Liver (tissue), 8 donors: ENCODE measurements at regions not wholly inside any gene's neighbourhood (a gene's known extent, or its start where the extent isn't known, plus 50 kb on each side); places are given as distances from the start of the nearest gene placed in this dataset.

ENCODE experiments used
- DNase-seq: peaks from one replicate; pipeline ENCODE4 v3.0.0-alpha.2; 2017; ENCODE audit warnings: low spot score
- H3K27ac ChIP-seq, 2 donors: one replicate each; pipeline ENCODE4 v1.7.0; 2013; ENCODE audit warnings: inconsistent platforms in 2 of 2, low read length in 2 of 2, control low read depth in 1 of 2, low read depth in 1 of 2, mild to moderate bottlenecking in 1 of 2
- H3K27me3 ChIP-seq, 4 donors: one replicate each; pipeline versions ENCODE4 v1.6.1 to v1.7.0; 2013; ENCODE audit warnings: low read length in 3 of 4, inconsistent platforms in 1 of 4, mild to moderate bottlenecking in 1 of 4, moderate library complexity in 1 of 4; ENCODE audit not compliant: control insufficient read depth in 4 of 4, insufficient read depth in 4 of 4
- H3K36me3 ChIP-seq, 4 donors: one replicate each; pipeline versions ENCODE4 v1.6.1 to v1.7.0; 2013; ENCODE audit warnings: low read length in 3 of 4, mild to moderate bottlenecking in 3 of 4, low read depth in 1 of 4, moderate library complexity in 1 of 4; ENCODE audit not compliant: control insufficient read depth in 4 of 4, insufficient read depth in 3 of 4
- H3K4me1 ChIP-seq, 4 donors: one replicate each; pipeline versions ENCODE4 v1.6.1 to v1.7.0; 2013; ENCODE audit warnings: low read length in 3 of 4, mild to moderate bottlenecking in 3 of 4, moderate library complexity in 1 of 4; ENCODE audit not compliant: control insufficient read depth in 4 of 4, insufficient read depth in 4 of 4
- H3K4me3 ChIP-seq, 3 donors: one replicate each; pipeline versions ENCODE4 v1.6.1 to v1.7.0; 2013; ENCODE audit warnings: low read length in 3 of 3, control low read depth in 1 of 3, low read depth in 1 of 3, mild to moderate bottlenecking in 1 of 3
- H3K9ac ChIP-seq, 2 donors: one replicate each; pipeline ENCODE4 v1.7.0; 2013; ENCODE audit warnings: low read length in 2 of 2, mild to moderate bottlenecking in 2 of 2, moderate library complexity in 2 of 2, control low read depth in 1 of 2, low read depth in 1 of 2
- H3K9me3 ChIP-seq, 4 donors: one replicate each; pipeline versions ENCODE4 v1.6.1 to v1.7.0; 2013; ENCODE audit warnings: low read length in 3 of 4; ENCODE audit not compliant: control insufficient read depth in 4 of 4
- EGR1 ChIP-seq, 2 donors: IDR thresholded peaks; 2 replicates each; pipeline ENCODE4 v1.6.1; 2016 to 2018; ENCODE audit warnings: antibody characterized with exemption in 2 of 2, low read depth in 2 of 2
- FOXA1 ChIP-seq: IDR thresholded peaks from 2 replicates; pipeline ENCODE4 v1.6.1; 2016; ENCODE audit warnings: antibody characterized with exemption
- FOXA2 ChIP-seq: IDR thresholded peaks from 2 replicates; pipeline ENCODE4 v1.6.1; 2016; ENCODE audit warnings: antibody characterized with exemption
- GABPA ChIP-seq, 2 donors: IDR thresholded peaks in 1 of 2; conservative IDR thresholded peaks in 1 of 2; 2 replicates each; pipeline ENCODE4 v1.6.1; 2016; ENCODE audit warnings: antibody characterized with exemption in 2 of 2, mild to moderate bottlenecking in 1 of 2, moderate library complexity in 1 of 2
- HNF4A ChIP-seq, 2 donors: conservative IDR thresholded peaks; 2 replicates each; pipeline ENCODE4 v1.6.1; 2016; ENCODE audit warnings: antibody characterized with exemption in 2 of 2, mild to moderate bottlenecking in 2 of 2
- HNF4G ChIP-seq: IDR thresholded peaks from 2 replicates; pipeline ENCODE4 v1.6.1; 2016; ENCODE audit warnings: antibody characterized with exemption
- JUND ChIP-seq, 2 donors: IDR thresholded peaks; 2 replicates each; pipeline ENCODE4 v1.6.1; 2016; ENCODE audit warnings: antibody characterized with exemption in 2 of 2
- NR2F2 ChIP-seq: IDR thresholded peaks from 2 replicates; pipeline ENCODE4 v1.6.1; 2016; ENCODE audit warnings: antibody characterized with exemption
- RAD21 ChIP-seq, 2 donors: IDR thresholded peaks; 2 replicates each; pipeline ENCODE4 v1.6.1; 2016; ENCODE audit warnings: antibody characterized with exemption in 2 of 2, mild to moderate bottlenecking in 2 of 2
- REST ChIP-seq: IDR thresholded peaks from 2 replicates; pipeline ENCODE4 v1.6.1; 2016; ENCODE audit warnings: antibody characterized with exemption, mild to moderate bottlenecking
- RXRA ChIP-seq, 2 donors: IDR thresholded peaks; 2 replicates each; pipeline ENCODE4 v1.6.1; 2017 to 2018; ENCODE audit warnings: antibody characterized with exemption in 2 of 2, mild to moderate bottlenecking in 1 of 2
- SP1 ChIP-seq: IDR thresholded peaks from 2 replicates; pipeline ENCODE4 v1.6.1; 2018; ENCODE audit warnings: antibody characterized with exemption, mild to moderate bottlenecking
- TAF1 ChIP-seq: conservative IDR thresholded peaks from 2 replicates; pipeline ENCODE4 v1.6.1; 2016; ENCODE audit warnings: antibody characterized with exemption, mild to moderate bottlenecking
- YY1 ChIP-seq: IDR thresholded peaks from 2 replicates; pipeline ENCODE4 v1.6.1; 2016; ENCODE audit warnings: antibody characterized with exemption, mild to moderate bottlenecking
- ZBTB33 ChIP-seq: IDR thresholded peaks from 2 replicates; pipeline ENCODE4 v1.6.1; 2016; ENCODE audit warnings: antibody characterized with exemption
- WGBS: extraction: QIAGEN DNeasy Blood & Tissue Kit; methylation state at CpG from one replicate; pipeline ENCODE4 v1.1.7; 2013; 5-methylcytosine and 5-hydroxymethylcytosine counted together
- TF ChIP-seq, protein P1 (sequence below): IDR thresholded peaks from 2 replicates; pipeline ENCODE4 v1.6.1; 2016; ENCODE audit warnings: antibody characterized with exemption
- TF ChIP-seq, protein P2 (sequence below): fragments of 150-350 bp; IDR thresholded peaks from 2 replicates; pipeline ENCODE4 v1.5.1; 2017; ENCODE audit warnings: improper control_type of control experiment, low read depth, low read length; ENCODE audit not compliant: missing input control
- TF ChIP-seq, protein P3 (sequence below): IDR thresholded peaks from 2 replicates; pipeline ENCODE4 v1.6.1; 2016; ENCODE audit warnings: antibody characterized with exemption
- donor health status: healthy.
- donor health status: healthy.
- donor health status: healthy.
- donor health status: healthy.
- donor health status: healthy.

DNA sequence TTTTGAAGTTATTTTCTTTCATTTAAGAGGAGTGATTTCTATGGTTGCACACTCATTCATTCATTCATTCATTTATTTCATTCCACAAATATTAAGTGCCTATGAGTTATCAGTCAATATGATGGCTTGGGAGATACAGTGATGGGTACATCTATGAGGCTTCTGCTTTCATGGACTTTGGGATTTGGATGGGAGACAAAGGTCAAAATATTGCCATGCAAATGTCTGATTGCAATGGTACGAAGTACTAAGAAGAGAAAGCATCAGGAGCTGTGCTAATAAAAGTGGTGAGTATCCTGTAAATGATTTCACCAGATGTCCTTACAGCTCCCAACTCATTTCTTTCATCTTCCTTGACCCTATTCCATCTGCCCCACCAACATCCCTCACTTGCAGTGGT, 174.4 kb upstream of the MEX3C start:
- Histone ChIP-seq H3K9ac (no peak overlapping the region), H3K4me3 (no peak overlapping the region), H3K9me3 (no peaks in the 10 kb centered on the region), H3K36me3 (no peaks in the 10 kb centered on the region), H3K4me1 (no peaks in the 10 kb centered on the region), H3K27ac (no peak overlapping the region), H3K27me3 (no peaks in the 10 kb centered on the region)
- DNase-seq, result no peak
- TF ChIP-seq NR2F2 (no peak), FOXA2 (no peak), HNF4A (conservative IDR thresholded peaks at IDR 0.05) (peak in 1 of 2 donors; percentile 75), HNF4G (no peak)
- WGBS, result 46% methylated on average over 1 of the region's 1 CpG

GRCh38 chr18:51382081-51382480, 184.6 kb upstream of the MEX3C start:
- 86% methylated on average over 4 of the region's 4 CpGs for WGBS
- H3K27me3 ChIP-seq, result no peaks in the 10 kb centered on the region
- TF ChIP-seq ZBTB33 (no peak), RXRA (IDR thresholded peaks at IDR 0.05) (no peak), FOXA1 (no peak), NR2F2 (no peak), YY1 (no peak), FOXA2 (no peak), SP1 (no peak), EGR1 (IDR thresholded peaks at IDR 0.05; ENCODE audit: low read depth in 2 of 2) (no peak), GABPA (IDR thresholded peaks at IDR 0.05 in 1 of 2, conservative IDR thresholded peaks at IDR 0.05 in 1 of 2) (no peak), REST (no peak), TAF1 (no peak), RAD21 (IDR thresholded peaks at IDR 0.05) (no peak), JUND (IDR thresholded peaks at IDR 0.05) (no peak)
- TF ChIP-seq, protein P1, sequence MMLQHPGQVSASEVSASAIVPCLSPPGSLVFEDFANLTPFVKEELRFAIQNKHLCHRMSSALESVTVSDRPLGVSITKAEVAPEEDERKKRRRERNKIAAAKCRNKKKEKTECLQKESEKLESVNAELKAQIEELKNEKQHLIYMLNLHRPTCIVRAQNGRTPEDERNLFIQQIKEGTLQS, result no peak
- TF ChIP-seq, protein P2, sequence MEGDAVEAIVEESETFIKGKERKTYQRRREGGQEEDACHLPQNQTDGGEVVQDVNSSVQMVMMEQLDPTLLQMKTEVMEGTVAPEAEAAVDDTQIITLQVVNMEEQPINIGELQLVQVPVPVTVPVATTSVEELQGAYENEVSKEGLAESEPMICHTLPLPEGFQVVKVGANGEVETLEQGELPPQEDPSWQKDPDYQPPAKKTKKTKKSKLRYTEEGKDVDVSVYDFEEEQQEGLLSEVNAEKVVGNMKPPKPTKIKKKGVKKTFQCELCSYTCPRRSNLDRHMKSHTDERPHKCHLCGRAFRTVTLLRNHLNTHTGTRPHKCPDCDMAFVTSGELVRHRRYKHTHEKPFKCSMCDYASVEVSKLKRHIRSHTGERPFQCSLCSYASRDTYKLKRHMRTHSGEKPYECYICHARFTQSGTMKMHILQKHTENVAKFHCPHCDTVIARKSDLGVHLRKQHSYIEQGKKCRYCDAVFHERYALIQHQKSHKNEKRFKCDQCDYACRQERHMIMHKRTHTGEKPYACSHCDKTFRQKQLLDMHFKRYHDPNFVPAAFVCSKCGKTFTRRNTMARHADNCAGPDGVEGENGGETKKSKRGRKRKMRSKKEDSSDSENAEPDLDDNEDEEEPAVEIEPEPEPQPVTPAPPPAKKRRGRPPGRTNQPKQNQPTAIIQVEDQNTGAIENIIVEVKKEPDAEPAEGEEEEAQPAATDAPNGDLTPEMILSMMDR, result no peak
- TF ChIP-seq, protein P3, sequence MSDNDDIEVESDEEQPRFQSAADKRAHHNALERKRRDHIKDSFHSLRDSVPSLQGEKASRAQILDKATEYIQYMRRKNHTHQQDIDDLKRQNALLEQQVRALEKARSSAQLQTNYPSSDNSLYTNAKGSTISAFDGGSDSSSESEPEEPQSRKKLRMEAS, result no peak

More at GRCh38 chr18:51382081-51382480, 184.6 kb upstream of the MEX3C start:
- Histone ChIP-seq H3K9ac (no peak overlapping the region), H3K36me3 (no peaks in the 10 kb centered on the region), H3K9me3 (no peaks in the 10 kb centered on the region), H3K4me3 (no peak overlapping the region), H3K27ac (no peak overlapping the region), H3K4me1 (no peaks in the 10 kb centered on the region)
- no peak for DNase-seq
